MM.1S (cell line): ENCODE measurements at regions not wholly inside any gene's neighbourhood (a gene's known extent, or its start where the extent isn't known, plus 50 kb on each side); places are given as distances from the start of the nearest gene placed in this dataset.

Source experiments
- DNase-seq: peaks from one replicate; pipeline ENCODE4 v3.0.0-alpha.2; 2015
- H2AFZ ChIP-seq: fragments of 300-600 bp; sonication (generic); 2 replicates; pipeline ENCODE4 v1.6.0; 2016; ENCODE audit warnings: antibody characterized with exemption, low read length
- H3F3A ChIP-seq: fragments of 300-600 bp; sonication (generic); 2 replicates; pipeline ENCODE4 v1.6.1; 2016; ENCODE audit warnings: mild to moderate bottlenecking, antibody characterized with exemption, low read length, moderate library complexity, mixed read lengths; ENCODE audit not compliant: insufficient read depth
- H3K27ac ChIP-seq: fragments of 300-600 bp; sonication (generic); 2 replicates; pipeline ENCODE4 v1.5.1; 2016; ENCODE audit warnings: mild to moderate bottlenecking, low read length
- H3K27me3 ChIP-seq: fragments of 300-600 bp; sonication (generic); replicated peaks from 2 replicates; pipeline ENCODE4 v1.6.0; 2016; ENCODE audit warnings: low read length; ENCODE audit not compliant: insufficient read depth
- H3K36me3 ChIP-seq: fragments of 300-600 bp; sonication (generic); replicated peaks from 2 replicates; pipeline ENCODE4 v1.6.1; 2016; ENCODE audit warnings: mild to moderate bottlenecking, low read length, mixed read lengths; ENCODE audit not compliant: insufficient read depth
- H3K4me1 ChIP-seq: fragments of 300-600 bp; sonication (generic); 2 replicates; pipeline ENCODE4 v1.6.1; 2016; ENCODE audit warnings: low read length, mixed read lengths
- H3K4me2 ChIP-seq: fragments of 300-600 bp; sonication (generic); 2 replicates; pipeline ENCODE4 v1.6.0; 2016; ENCODE audit warnings: low read depth, low read length
- H3K4me3 ChIP-seq: fragments of 300-600 bp; sonication (generic); 2 replicates; pipeline ENCODE4 v1.5.1; 2016; ENCODE audit warnings: low read length, mixed read lengths
- H3K79me2 ChIP-seq: fragments of 300-600 bp; sonication (generic); 2 replicates; pipeline ENCODE4 v1.6.1; 2016; ENCODE audit warnings: mixed run types, low read length, mixed read lengths
- H3K9ac ChIP-seq: fragments of 300-600 bp; sonication (generic); 2 replicates; pipeline ENCODE4 v1.6.1; 2016; ENCODE audit warnings: low read length, mixed read lengths
- H3K9me2 ChIP-seq: fragments of 300-600 bp; sonication (generic); replicated peaks from 2 replicates; pipeline ENCODE4 v1.6.1; 2016; ENCODE audit warnings: mild to moderate bottlenecking, low read length, mixed read lengths; ENCODE audit not compliant: insufficient read depth
- H3K9me3 ChIP-seq: fragments of 300-600 bp; sonication (generic); replicated peaks from 2 replicates; pipeline ENCODE4 v1.6.1; 2016; ENCODE audit warnings: mild to moderate bottlenecking, low read length, mixed read lengths; ENCODE audit not compliant: insufficient read depth
- H4K20me1 ChIP-seq: fragments of 300-600 bp; sonication (generic); 2 replicates; pipeline ENCODE4 v1.6.1; 2016; ENCODE audit warnings: mild to moderate bottlenecking, low read length, moderate library complexity, mixed read lengths; ENCODE audit not compliant: insufficient read depth
- CTCF ChIP-seq: fragments of 300-600 bp; sonication (generic); IDR thresholded peaks from 2 replicates; pipeline ENCODE4 v1.5.1; 2016; ENCODE audit warnings: antibody characterized with exemption, low read length, mixed read lengths
- EZH2 ChIP-seq: fragments of 300-600 bp; sonication (generic); optimal IDR thresholded peaks from 2 replicates; pipeline ENCODE3; 2017; ENCODE audit warnings: low read depth, mild to moderate bottlenecking, antibody characterized with exemption, low read length, mixed read lengths
- EZH2phosphoT487 ChIP-seq: fragments of 300-600 bp; sonication (generic); IDR thresholded peaks from 2 replicates; pipeline ENCODE4 v1.6.1; 2018; ENCODE audit warnings: antibody characterized with exemption, low read length

DNA sequence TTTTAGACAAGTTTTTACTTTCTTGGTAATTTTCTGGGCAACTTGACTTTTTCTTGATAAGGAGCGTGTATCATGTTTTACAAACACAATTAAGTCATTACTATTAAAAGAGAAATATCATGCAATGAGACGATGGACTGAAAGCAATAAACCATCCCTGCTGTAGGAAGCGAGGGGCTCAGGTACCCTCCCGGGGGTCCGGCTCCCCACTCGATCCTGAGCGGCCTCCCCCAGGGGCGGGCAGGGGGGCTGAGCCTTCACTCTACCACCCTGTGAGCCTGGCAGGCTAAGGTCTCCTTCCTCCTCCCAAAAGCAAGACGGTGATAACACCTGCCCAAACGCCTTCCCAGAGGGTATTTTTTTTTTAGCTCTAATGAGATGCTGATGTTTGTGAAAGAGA is 51.8 kb upstream of the ADGRA1 start:
- H3K27ac ChIP-seq = no peak overlapping the region
- H3K4me3 ChIP-seq = no peak overlapping the region
- peaks cover 75% of the 10 kb centered on the region for H3K27me3 ChIP-seq
- TF ChIP-seq CTCF = no peak
- TF ChIP-seq EZH2phosphoT487 = no peak
- no peak for TF ChIP-seq EZH2
- H3K9me3 ChIP-seq = no peaks in the 10 kb centered on the region
- H2AFZ ChIP-seq = no peak overlapping the region
- no peak overlapping the region for H3K9ac ChIP-seq
- H3F3A ChIP-seq = no peaks in the 10 kb centered on the region
- H3K9me2 ChIP-seq = no peaks in the 10 kb centered on the region
- no peak for DNase-seq
- no peaks in the 10 kb centered on the region for H3K79me2 ChIP-seq
- H4K20me1 ChIP-seq = no peaks in the 10 kb centered on the region
- no peaks in the 10 kb centered on the region for H3K4me1 ChIP-seq
- H3K4me2 ChIP-seq = no peak overlapping the region
- no peaks in the 10 kb centered on the region for H3K36me3 ChIP-seq

GRCh38 chr10:133034762-133035161 is 53.0 kb upstream of the ADGRA1 start:
- no peaks in the 10 kb centered on the region for H3K9me3 ChIP-seq
- H3K27ac ChIP-seq = no peak overlapping the region
- no peaks in the 10 kb centered on the region for H3K9me2 ChIP-seq
- no peaks in the 10 kb centered on the region for H4K20me1 ChIP-seq
- H3K9ac ChIP-seq = no peak overlapping the region
- TF ChIP-seq EZH2phosphoT487 (no peak), EZH2 (no peak), CTCF (no peak)
- no peaks in the 10 kb centered on the region for H3F3A ChIP-seq
- no peak overlapping the region for H3K4me2 ChIP-seq
- no peak overlapping the region for H3K4me3 ChIP-seq
- H3K79me2 ChIP-seq = no peaks in the 10 kb centered on the region
- H3K4me1 ChIP-seq = no peaks in the 10 kb centered on the region
- no peaks in the 10 kb centered on the region for H3K36me3 ChIP-seq
- no peak overlapping the region for H2AFZ ChIP-seq
- DNase-seq = no peak
- peaks cover 83% of the 10 kb centered on the region for H3K27me3 ChIP-seq

GRCh38 chr10:133034092-133034491 is 53.6 kb upstream of the ADGRA1 start:
- no peaks in the 10 kb centered on the region for H3K36me3 ChIP-seq
- H2AFZ ChIP-seq = no peak overlapping the region
- no peak for DNase-seq
- H3K9me3 ChIP-seq = no peaks in the 10 kb centered on the region
- H3K79me2 ChIP-seq = no peaks in the 10 kb centered on the region
- H3K4me2 ChIP-seq = no peak overlapping the region
- no peaks in the 10 kb centered on the region for H3K9me2 ChIP-seq
- H3K9ac ChIP-seq = no peak overlapping the region
- no peaks in the 10 kb centered on the region for H3F3A ChIP-seq
- no peaks in the 10 kb centered on the region for H3K4me1 ChIP-seq
- H3K27ac ChIP-seq = no peak overlapping the region
- H4K20me1 ChIP-seq = no peaks in the 10 kb centered on the region
- no peak for TF ChIP-seq EZH2
- no peak for TF ChIP-seq EZH2phosphoT487
- no peak for TF ChIP-seq CTCF
- H3K4me3 ChIP-seq = no peak overlapping the region
- peaks cover 76% of the 10 kb centered on the region for H3K27me3 ChIP-seq
